ENCODE measurements at regions not wholly inside any gene's neighbourhood (a gene's known extent, or its start where the extent isn't known, plus 50 kb on each side); places are given as distances from the start of the nearest gene placed in this dataset.

DNA sequence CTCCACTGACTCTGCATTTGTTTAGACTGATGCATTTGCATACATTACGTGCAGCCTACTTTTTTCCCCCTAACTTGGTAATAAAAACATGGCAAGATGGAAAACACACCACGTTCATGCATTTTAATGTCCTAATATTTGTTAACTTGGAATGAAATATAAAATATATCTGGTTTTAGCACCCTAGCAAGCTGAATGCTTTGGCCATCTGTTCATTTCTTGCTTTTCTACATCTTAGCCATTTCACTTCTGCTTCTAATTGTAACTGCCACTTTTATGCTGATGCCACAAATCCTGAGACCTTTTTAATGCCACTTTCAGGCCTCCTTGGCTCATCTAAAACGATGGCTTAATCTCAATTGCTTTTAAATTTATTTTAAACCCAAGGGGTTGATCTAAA lies 177.7 kb upstream of the RASSF8 start:
- Mint-ChIP-seq H3K27me3 (ENCODE audit: low read depth) (no peaks in the 10 kb centered on the region), H3K27ac (no peak overlapping the region; a peak in 1 of 7 replicates), H3K4me1 (peaks cover 4 to 11% of the 10 kb centered on the region in 2 experiments), H3K9me3 (no peaks in the 10 kb centered on the region), H3K4me3 (no peak overlapping the region), H3K36me3 (ENCODE audit: insufficient read depth in 1 of 3, low read depth in 3 of 3) (no peaks in the 10 kb centered on the region)
- no peak overlapping the region for H3K56ac ChIP-seq (ENCODE audit: insufficient read length, low read depth, low read length)
- no peak overlapping the region for H2BK120ac ChIP-seq (ENCODE audit: low read depth, low read length, poor library complexity, severe bottlenecking)
- H4K8ac ChIP-seq (replicated peaks; ENCODE audit: insufficient read length, low read depth, low read length), result no peak overlapping the region
- H2BK12ac ChIP-seq (ENCODE audit: insufficient read length, low read depth, low read length), result no peak overlapping the region
- no peak overlapping the region for H4K5ac ChIP-seq (ENCODE audit: insufficient read length, low read depth, low read length)
- H3K27me3 ChIP-seq (ENCODE audit: insufficient read depth, low read length), result no peaks in the 10 kb centered on the region
- H3K23me2 ChIP-seq (ENCODE audit: insufficient read length, low read depth, low read length, poor library complexity, severe bottlenecking), result no peaks in the 10 kb centered on the region
- no peak overlapping the region for H4K91ac ChIP-seq (ENCODE audit: insufficient read length, low read depth, low read length)
- H4K20me1 ChIP-seq (ENCODE audit: control insufficient read depth, insufficient read depth, insufficient read length), result no peaks in the 10 kb centered on the region
- no peak overlapping the region for H3K23ac ChIP-seq (ENCODE audit: insufficient read length, low read depth, low read length)
- H2BK5ac ChIP-seq (ENCODE audit: insufficient read length, low read length), result no peak overlapping the region
- no peak overlapping the region for H3K27ac ChIP-seq (ENCODE audit: insufficient read length, low read depth, low read length)
- H3K79me1 ChIP-seq (ENCODE audit: insufficient read depth, low read depth, low read length, poor library complexity, severe bottlenecking), result no peaks in the 10 kb centered on the region
- TF ChIP-seq, protein P1, sequence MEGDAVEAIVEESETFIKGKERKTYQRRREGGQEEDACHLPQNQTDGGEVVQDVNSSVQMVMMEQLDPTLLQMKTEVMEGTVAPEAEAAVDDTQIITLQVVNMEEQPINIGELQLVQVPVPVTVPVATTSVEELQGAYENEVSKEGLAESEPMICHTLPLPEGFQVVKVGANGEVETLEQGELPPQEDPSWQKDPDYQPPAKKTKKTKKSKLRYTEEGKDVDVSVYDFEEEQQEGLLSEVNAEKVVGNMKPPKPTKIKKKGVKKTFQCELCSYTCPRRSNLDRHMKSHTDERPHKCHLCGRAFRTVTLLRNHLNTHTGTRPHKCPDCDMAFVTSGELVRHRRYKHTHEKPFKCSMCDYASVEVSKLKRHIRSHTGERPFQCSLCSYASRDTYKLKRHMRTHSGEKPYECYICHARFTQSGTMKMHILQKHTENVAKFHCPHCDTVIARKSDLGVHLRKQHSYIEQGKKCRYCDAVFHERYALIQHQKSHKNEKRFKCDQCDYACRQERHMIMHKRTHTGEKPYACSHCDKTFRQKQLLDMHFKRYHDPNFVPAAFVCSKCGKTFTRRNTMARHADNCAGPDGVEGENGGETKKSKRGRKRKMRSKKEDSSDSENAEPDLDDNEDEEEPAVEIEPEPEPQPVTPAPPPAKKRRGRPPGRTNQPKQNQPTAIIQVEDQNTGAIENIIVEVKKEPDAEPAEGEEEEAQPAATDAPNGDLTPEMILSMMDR (conservative IDR thresholded peaks at IDR 0.05), result no peak
- no peak overlapping the region for H3T11ph ChIP-seq (ENCODE audit: low read length)
- H2BK20ac ChIP-seq (ENCODE audit: low read depth, low read length, poor library complexity, severe bottlenecking), result no peak overlapping the region
- H3K4ac ChIP-seq (ENCODE audit: low read depth, low read length), result no peak overlapping the region
- H2AK5ac ChIP-seq (ENCODE audit: insufficient read length, low read length), result no peak overlapping the region
- no peak overlapping the region for H3K14ac ChIP-seq (ENCODE audit: insufficient read depth, low read length)
- H3K4me1 ChIP-seq (ENCODE audit: insufficient read depth, low read length), result peaks cover 2% of the 10 kb centered on the region; the same call in 1 of the 2 replicates
- no peak overlapping the region for H3K18ac ChIP-seq (ENCODE audit: insufficient read length, low read depth, low read length)
- H2AFZ ChIP-seq (ENCODE audit: low read length), result no peak overlapping the region
- DNase-seq, result no peak
- H2BK15ac ChIP-seq (ENCODE audit: low read depth, low read length), result no peak overlapping the region
- no peak overlapping the region for H3K9ac ChIP-seq (ENCODE audit: extremely low read depth, insufficient read length, low read length)
- no peak overlapping the region for H3K4me2 ChIP-seq (ENCODE audit: insufficient read depth, insufficient read length, low read length)
- H3K79me2 ChIP-seq (ENCODE audit: insufficient read depth, low read length), result no peaks in the 10 kb centered on the region
- WGBS (ENCODE audit: extremely low coverage, insufficient read length, low lambda C conversion rate), result no CpG with 5 or more reads among the region's 3 CpGs
- no peaks in the 10 kb centered on the region for H3K9me3 ChIP-seq (ENCODE audit: control insufficient read depth, low read depth, low read length)
